ENCODE measurements at regions not wholly inside any gene's neighbourhood (a gene's known extent, or its start where the extent isn't known, plus 50 kb on each side); places are given as distances from the start of the nearest gene placed in this dataset.
A peak's percentile ranks its signal among the peaks of the same experiment; 100 is the strongest.

DNA sequence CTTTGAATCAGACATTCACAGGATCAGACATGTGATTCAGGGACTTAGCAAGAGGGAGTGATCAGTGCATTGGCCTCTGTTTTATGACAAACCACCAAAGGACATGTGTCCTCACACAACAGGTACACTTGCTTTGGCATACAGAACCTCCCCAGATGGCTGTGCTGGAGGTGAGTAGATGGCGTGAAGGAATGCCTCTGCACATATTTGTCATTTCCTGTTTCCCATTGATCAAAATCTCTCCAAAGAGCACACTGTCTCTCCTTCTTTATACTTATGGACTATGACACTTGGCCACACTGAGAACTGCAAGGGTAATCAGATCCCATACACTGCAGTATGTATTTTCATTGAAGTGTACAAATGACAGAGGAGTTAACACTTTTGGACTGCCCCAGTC is 927.6 kb downstream of the TSN start:
- H3K36me3 ChIP-seq (ENCODE audit: low read depth) = no peaks in the 10 kb centered on the region
- no TSS peak for BruUV-seq (replicated peaks)
- no peaks in the 10 kb centered on the region for H3K79me2 ChIP-seq (ENCODE audit: low read depth)
- DNase-seq = peak in 1 of 2 experiments; percentile 50
- ChIA-PET CTCF (no interaction called here), POLR2A (ENCODE audit: unreplicated experiment) (no interaction called here)
- no peaks in the 10 kb centered on the region for H3K27me3 ChIP-seq (ENCODE audit: insufficient read depth, low read depth)
- no peak overlapping the region for H3K4me2 ChIP-seq
- no peak overlapping the region for H2AFZ ChIP-seq
- no peaks in the 10 kb centered on the region for H3K9me2 ChIP-seq (ENCODE audit: insufficient read depth)
- no peak overlapping the region for H3K27ac ChIP-seq
- TF ChIP-seq EZH2 (IDR thresholded peaks at IDR 0.05; ENCODE audit: low read depth) = no peak
- no peak for TF ChIP-seq CTCF (conservative IDR thresholded peaks at IDR 0.05)
- intact Hi-C loops (cut with micrococcal nuclease; ENCODE audit: unreplicated experiment) = no loop called here
- no peaks in the 10 kb centered on the region for H3K9me3 ChIP-seq (ENCODE audit: insufficient read depth, low read depth)
- no peaks in the 10 kb centered on the region for H3K4me1 ChIP-seq (replicated peaks; ENCODE audit: insufficient read depth)
- no peaks in the 10 kb centered on the region for H3F3A ChIP-seq (ENCODE audit: insufficient read depth, low read depth)
- no peaks in the 10 kb centered on the region for H4K20me1 ChIP-seq (ENCODE audit: insufficient read depth)
- H3K4me3 ChIP-seq = no peak overlapping the region

- no peaks in the 10 kb centered on the region for H3K79me2 ChIP-seq (ENCODE audit: low read depth)
- no peak for TF ChIP-seq EZH2 (IDR thresholded peaks at IDR 0.05; ENCODE audit: low read depth)
- TF ChIP-seq CTCF (conservative IDR thresholded peaks at IDR 0.05) = no peak
- no peaks in the 10 kb centered on the region for H3F3A ChIP-seq (ENCODE audit: insufficient read depth, low read depth)
- CTCF ChIA-PET = no interaction called here
- H2AFZ ChIP-seq = no peak overlapping the region
- intact Hi-C loops (cut with micrococcal nuclease; ENCODE audit: unreplicated experiment) = no loop called here
- H4K20me1 ChIP-seq (ENCODE audit: insufficient read depth) = no peaks in the 10 kb centered on the region
- no peaks in the 10 kb centered on the region for H3K36me3 ChIP-seq (ENCODE audit: low read depth)
- no peaks in the 10 kb centered on the region for H3K4me1 ChIP-seq (replicated peaks; ENCODE audit: insufficient read depth)
- peaks cover 10% of the 10 kb centered on the region; the same call in 1 of the 2 replicates for H3K27me3 ChIP-seq (ENCODE audit: insufficient read depth, low read depth)
- DNase-seq = no peak
- POLR2A ChIA-PET (ENCODE audit: unreplicated experiment) = no interaction called here
- H3K27ac ChIP-seq = no peak overlapping the region
- H3K9me2 ChIP-seq (ENCODE audit: insufficient read depth) = no peaks in the 10 kb centered on the region
- BruUV-seq (replicated peaks) = no TSS peak
- H3K4me3 ChIP-seq = no peak overlapping the region
- no peaks in the 10 kb centered on the region for H3K9me3 ChIP-seq (ENCODE audit: insufficient read depth, low read depth)
- H3K4me2 ChIP-seq = no peak overlapping the region
Measured at GRCh38 chr2:122692400-122693083, 937.1 kb downstream of the TSN start.

- no TSS peak for BruUV-seq (replicated peaks)
- no peaks in the 10 kb centered on the region for H3K9me3 ChIP-seq (ENCODE audit: insufficient read depth, low read depth)
- no peaks in the 10 kb centered on the region for H3K79me2 ChIP-seq (ENCODE audit: low read depth)
- no peak overlapping the region for H2AFZ ChIP-seq
- H3K4me3 ChIP-seq = no peak overlapping the region
- ChIA-PET POLR2A (ENCODE audit: unreplicated experiment) (no interaction called here), CTCF (no interaction called here)
- H3K36me3 ChIP-seq (ENCODE audit: low read depth) = no peaks in the 10 kb centered on the region
- no peaks in the 10 kb centered on the region for H3F3A ChIP-seq (ENCODE audit: insufficient read depth, low read depth)
- H4K20me1 ChIP-seq (ENCODE audit: insufficient read depth) = no peaks in the 10 kb centered on the region
- TF ChIP-seq CTCF (conservative IDR thresholded peaks at IDR 0.05) (no peak), EZH2 (IDR thresholded peaks at IDR 0.05; ENCODE audit: low read depth) (no peak)
- no peaks in the 10 kb centered on the region for H3K4me1 ChIP-seq (replicated peaks; ENCODE audit: insufficient read depth)
- peaks cover 10% of the 10 kb centered on the region; the same call in 1 of the 2 replicates for H3K27me3 ChIP-seq (ENCODE audit: insufficient read depth, low read depth)
- no peak overlapping the region for H3K4me2 ChIP-seq
- H3K27ac ChIP-seq = no peak overlapping the region
- intact Hi-C loops (cut with micrococcal nuclease; ENCODE audit: unreplicated experiment) = no loop called here
- H3K9me2 ChIP-seq (ENCODE audit: insufficient read depth) = peaks cover 5% of the 10 kb centered on the region; the same call in 1 of the 2 replicates
- no peak for DNase-seq
Measured at GRCh38 chr2:122697415-122697814, 942.0 kb downstream of the TSN start.

Data from PC-9 (cell line).